ENCODE measurements at regions not wholly inside any gene's neighbourhood (a gene's known extent, or its start where the extent isn't known, plus 50 kb on each side); places are given as distances from the start of the nearest gene placed in this dataset.

DNA sequence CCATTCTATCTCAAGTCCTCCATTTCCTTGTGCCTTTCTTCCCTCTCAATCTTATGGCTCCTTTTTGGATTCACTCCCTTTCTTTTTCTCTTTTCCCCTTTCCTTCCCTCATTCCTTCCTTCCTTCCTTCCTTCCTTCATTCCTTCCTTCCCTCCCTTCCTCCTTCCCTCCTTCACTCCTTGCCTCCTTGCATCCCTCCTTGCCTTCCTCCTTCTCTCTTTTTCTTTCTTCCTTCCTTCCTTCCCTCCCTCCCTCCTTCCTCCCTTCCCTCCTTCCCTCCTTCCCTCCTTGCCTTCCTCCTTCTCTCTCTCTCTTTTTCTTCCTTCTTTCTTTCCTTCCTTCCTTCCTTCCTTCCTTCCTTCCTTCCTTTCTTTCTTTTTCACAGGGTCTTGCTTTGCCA is 120.1 kb downstream of the SAMD9 start:
- Histone ChIP-seq H3K4me1 (no peaks in the 10 kb centered on the region), H3K4me3 (ENCODE audit: low read depth, low read length) (no peak overlapping the region), H3K27me3 (peaks cover 25% of the 10 kb centered on the region), H3K36me3 (no peaks in the 10 kb centered on the region), H3K9me3 (no peaks in the 10 kb centered on the region)
- TF ChIP-seq, protein P1, sequence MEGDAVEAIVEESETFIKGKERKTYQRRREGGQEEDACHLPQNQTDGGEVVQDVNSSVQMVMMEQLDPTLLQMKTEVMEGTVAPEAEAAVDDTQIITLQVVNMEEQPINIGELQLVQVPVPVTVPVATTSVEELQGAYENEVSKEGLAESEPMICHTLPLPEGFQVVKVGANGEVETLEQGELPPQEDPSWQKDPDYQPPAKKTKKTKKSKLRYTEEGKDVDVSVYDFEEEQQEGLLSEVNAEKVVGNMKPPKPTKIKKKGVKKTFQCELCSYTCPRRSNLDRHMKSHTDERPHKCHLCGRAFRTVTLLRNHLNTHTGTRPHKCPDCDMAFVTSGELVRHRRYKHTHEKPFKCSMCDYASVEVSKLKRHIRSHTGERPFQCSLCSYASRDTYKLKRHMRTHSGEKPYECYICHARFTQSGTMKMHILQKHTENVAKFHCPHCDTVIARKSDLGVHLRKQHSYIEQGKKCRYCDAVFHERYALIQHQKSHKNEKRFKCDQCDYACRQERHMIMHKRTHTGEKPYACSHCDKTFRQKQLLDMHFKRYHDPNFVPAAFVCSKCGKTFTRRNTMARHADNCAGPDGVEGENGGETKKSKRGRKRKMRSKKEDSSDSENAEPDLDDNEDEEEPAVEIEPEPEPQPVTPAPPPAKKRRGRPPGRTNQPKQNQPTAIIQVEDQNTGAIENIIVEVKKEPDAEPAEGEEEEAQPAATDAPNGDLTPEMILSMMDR (IDR thresholded peaks at IDR 0.05; ENCODE audit: low read depth, low read length): no peak
- no peak for DNase-seq

DNA sequence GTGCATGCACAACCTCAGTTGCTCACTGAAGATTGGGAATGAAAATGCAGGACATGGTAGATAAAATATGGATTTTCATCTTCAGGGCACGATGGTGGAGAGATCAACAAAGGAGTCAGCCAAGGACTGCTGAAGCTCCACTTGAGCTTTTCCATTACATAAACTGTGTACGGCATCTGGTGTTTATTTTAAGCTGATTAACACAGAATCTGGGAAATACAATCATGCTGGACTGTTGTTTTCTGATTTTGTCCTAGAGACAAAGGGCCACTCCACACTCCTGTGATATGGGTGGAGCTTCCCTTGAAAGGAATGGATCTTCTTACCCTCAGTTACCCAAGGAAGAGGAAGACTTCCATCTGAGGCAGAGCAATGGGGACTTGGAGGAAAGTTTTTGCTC is 120.6 kb downstream of the SAMD9 start:
- H3K27me3 ChIP-seq: peaks cover 25% of the 10 kb centered on the region
- TF ChIP-seq, protein P1 (IDR thresholded peaks at IDR 0.05; ENCODE audit: low read depth, low read length): no peak
- H3K36me3 ChIP-seq: no peaks in the 10 kb centered on the region
- H3K4me1 ChIP-seq: no peaks in the 10 kb centered on the region
- H3K9me3 ChIP-seq: no peaks in the 10 kb centered on the region
- H3K4me3 ChIP-seq (ENCODE audit: low read depth, low read length): no peak overlapping the region
- no peak for DNase-seq

DNA sequence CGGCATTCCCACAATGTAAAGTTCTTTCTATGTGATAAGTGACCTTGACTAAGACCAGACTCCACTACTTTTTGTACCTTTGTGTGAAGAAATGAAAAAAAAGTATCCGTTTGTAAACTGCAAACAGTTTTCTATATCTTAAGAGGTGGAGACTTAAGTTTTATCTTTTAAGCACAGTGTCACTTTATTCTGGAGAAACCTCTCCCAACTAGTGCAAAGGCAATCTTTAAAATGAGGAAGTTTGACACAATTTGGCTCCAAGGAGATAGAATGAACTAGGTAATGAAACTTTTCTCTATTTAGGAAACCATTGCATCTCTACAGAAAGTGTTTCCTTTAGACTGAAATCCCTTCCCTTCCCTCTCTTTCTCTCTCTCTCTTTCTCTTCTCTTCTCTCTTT is 122.9 kb downstream of the SAMD9 start:
- no peaks in the 10 kb centered on the region for H3K9me3 ChIP-seq
- no peaks in the 10 kb centered on the region for H3K36me3 ChIP-seq
- no peaks in the 10 kb centered on the region for H3K4me1 ChIP-seq
- TF ChIP-seq, protein P1 (IDR thresholded peaks at IDR 0.05; ENCODE audit: low read depth, low read length): no peak
- H3K27me3 ChIP-seq: peaks cover 20% of the 10 kb centered on the region
- DNase-seq: no peak
- no peak overlapping the region for H3K4me3 ChIP-seq (ENCODE audit: low read depth, low read length)

DNA sequence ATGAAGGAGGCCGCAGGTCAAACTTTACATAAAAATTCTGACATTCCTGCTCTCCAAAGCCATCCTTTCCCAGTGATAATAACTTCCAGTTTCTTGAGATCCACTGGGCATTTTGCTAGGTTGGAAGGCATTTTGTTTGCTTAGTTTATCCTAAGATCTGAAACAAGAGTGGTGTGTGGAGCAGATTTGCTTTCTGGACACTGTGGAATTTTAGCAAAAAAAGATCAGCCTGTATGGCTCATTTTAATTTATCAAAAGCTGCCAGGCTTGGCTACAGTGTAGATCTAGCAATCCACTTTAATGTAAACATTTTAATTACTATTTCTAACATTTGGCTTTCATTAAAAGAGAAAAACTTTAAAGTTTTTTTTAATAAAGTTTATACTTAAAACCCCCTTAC is 124.8 kb downstream of the SAMD9 start:
- Histone ChIP-seq H3K9me3 (no peaks in the 10 kb centered on the region), H3K36me3 (no peaks in the 10 kb centered on the region), H3K4me1 (no peaks in the 10 kb centered on the region), H3K4me3 (ENCODE audit: low read depth, low read length) (no peak overlapping the region), H3K27me3 (peaks cover 17% of the 10 kb centered on the region)
- no peak for DNase-seq
- TF ChIP-seq, protein P1 (IDR thresholded peaks at IDR 0.05; ENCODE audit: low read depth, low read length): no peak

DNA sequence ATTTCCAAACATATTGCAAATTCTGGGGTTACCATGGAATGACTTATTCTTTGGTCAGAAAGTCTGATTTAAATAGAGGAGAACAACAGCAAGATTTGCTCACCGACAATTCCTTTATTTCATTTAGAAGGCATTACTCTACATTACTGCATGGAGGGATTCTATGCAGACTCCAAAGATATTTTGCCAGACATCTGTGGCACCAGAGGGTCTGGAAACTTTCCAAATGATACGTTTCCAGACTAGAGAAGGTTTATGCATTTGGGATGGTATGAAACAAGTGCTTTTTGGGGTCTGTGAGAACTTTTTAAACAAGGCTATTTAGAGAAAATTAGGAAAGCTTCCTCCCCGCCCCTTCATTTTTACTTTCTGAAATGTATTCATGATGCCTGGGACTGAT is 125.3 kb downstream of the SAMD9 start:
- Histone ChIP-seq H3K27me3 (peaks cover 17% of the 10 kb centered on the region), H3K36me3 (no peaks in the 10 kb centered on the region), H3K9me3 (no peaks in the 10 kb centered on the region), H3K4me3 (ENCODE audit: low read depth, low read length) (no peak overlapping the region), H3K4me1 (no peaks in the 10 kb centered on the region)
- TF ChIP-seq, protein P1 (IDR thresholded peaks at IDR 0.05; ENCODE audit: low read depth, low read length): no peak
- no peak for DNase-seq

DNA sequence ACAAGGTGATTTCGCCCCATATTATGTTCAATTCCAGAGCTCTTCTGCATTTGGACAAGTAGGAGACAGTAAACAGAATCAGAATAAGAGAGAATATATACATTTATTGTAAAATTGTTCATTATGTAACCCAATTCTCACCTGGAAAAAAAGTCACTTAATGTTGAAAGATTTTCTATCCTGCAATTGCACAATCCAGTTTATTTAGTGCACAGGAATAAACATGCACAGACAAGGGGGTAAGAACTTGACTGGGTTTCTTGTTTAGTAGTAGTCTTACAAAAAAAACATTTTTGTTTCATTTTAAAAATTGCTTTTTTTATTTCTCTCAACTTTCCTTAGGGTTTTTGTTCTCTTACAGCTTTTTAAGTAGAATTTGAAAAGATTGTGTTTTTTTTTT is 126.6 kb downstream of the SAMD9 start:
- Histone ChIP-seq H3K36me3 (no peaks in the 10 kb centered on the region), H3K4me3 (ENCODE audit: low read depth, low read length) (no peak overlapping the region), H3K4me1 (no peaks in the 10 kb centered on the region), H3K9me3 (no peaks in the 10 kb centered on the region; the same call in 1 of the 2 replicates), H3K27me3 (peaks cover 12% of the 10 kb centered on the region)
- no peak for DNase-seq
- TF ChIP-seq, protein P1 (IDR thresholded peaks at IDR 0.05; ENCODE audit: low read depth, low read length): no peak

Data from BE2C (cell line).